Gastroesophageal sphincter (tissue), 3 donors: ENCODE measurements at regions not wholly inside any gene's neighbourhood (a gene's known extent, or its start where the extent isn't known, plus 50 kb on each side); places are given as distances from the start of the nearest gene placed in this dataset.

Experiments used
- POLR2A ChIP-seq, 2 donors: fragments of 450-650 bp; IDR thresholded peaks; one replicate each; pipeline ENCODE4 v1.6.1; 2017; ENCODE audit warnings: antibody characterized with exemption in 2 of 2, mild to moderate bottlenecking in 2 of 2, moderate library complexity in 1 of 2
- TF ChIP-seq, protein P1 (sequence below), 4 experiments: fragments of 200-600 bp in 2 of 4; fragments of 450-650 bp in 2 of 4; sonication (generic) in 1 of 4; IDR thresholded peaks; one replicate each; pipeline ENCODE4 v1.5.1; 2017 to 2019; ENCODE audit warnings: antibody characterized with exemption in 4 of 4, mild to moderate bottlenecking in 2 of 4, moderate library complexity in 2 of 4

DNA sequence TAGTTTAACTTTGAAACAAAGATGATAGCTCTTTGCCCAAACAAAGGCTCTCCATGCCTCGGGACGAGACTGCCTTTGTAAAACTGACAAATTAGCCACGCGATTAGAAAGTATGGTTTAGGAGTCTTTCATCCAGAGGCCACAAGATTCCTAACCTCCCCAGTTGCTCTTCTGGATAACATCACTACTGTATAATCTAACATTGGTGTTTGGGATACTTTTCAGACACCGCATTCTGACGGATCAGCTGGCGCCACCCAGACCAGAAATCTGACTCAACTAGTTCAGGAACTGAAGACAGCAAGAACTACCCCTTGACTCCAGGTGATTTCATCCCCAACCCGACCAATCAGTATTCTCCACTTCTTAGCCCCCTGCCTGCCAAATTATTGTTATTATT, 98.1 kb upstream of the TEX13D start:
- TF ChIP-seq, protein P1, sequence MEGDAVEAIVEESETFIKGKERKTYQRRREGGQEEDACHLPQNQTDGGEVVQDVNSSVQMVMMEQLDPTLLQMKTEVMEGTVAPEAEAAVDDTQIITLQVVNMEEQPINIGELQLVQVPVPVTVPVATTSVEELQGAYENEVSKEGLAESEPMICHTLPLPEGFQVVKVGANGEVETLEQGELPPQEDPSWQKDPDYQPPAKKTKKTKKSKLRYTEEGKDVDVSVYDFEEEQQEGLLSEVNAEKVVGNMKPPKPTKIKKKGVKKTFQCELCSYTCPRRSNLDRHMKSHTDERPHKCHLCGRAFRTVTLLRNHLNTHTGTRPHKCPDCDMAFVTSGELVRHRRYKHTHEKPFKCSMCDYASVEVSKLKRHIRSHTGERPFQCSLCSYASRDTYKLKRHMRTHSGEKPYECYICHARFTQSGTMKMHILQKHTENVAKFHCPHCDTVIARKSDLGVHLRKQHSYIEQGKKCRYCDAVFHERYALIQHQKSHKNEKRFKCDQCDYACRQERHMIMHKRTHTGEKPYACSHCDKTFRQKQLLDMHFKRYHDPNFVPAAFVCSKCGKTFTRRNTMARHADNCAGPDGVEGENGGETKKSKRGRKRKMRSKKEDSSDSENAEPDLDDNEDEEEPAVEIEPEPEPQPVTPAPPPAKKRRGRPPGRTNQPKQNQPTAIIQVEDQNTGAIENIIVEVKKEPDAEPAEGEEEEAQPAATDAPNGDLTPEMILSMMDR (IDR thresholded peaks at IDR 0.05), result no peak
- TF ChIP-seq POLR2A (IDR thresholded peaks at IDR 0.05), result no peak
